Endothelial cell of umbilical vein (primary cell): ENCODE measurements at regions not wholly inside any gene's neighbourhood (a gene's known extent, or its start where the extent isn't known, plus 50 kb on each side); places are given as distances from the start of the nearest gene placed in this dataset.
A peak's percentile ranks its signal among the peaks of the same experiment; 100 is the strongest.

Experiments
- EZH2 ChIP-seq: IDR thresholded peaks from 2 replicates; pipeline ENCODE4 v1.6.1; 2012; ENCODE audit warnings: borderline replicate concordance, low read depth, mild to moderate bottlenecking, moderate library complexity, low read length, inconsistent platforms; ENCODE audit not compliant: severe bottlenecking
- FOS ChIP-seq: IDR thresholded peaks from 2 replicates; pipeline ENCODE4 v1.6.1; 2011; ENCODE audit warnings: mild to moderate bottlenecking, low read length, moderate library complexity, borderline replicate concordance; ENCODE audit not compliant: insufficient read depth
- POLR2A ChIP-seq: IDR thresholded peaks from 2 replicates; pipeline ENCODE4 v1.6.1; 2012; ENCODE audit warnings: low read depth, mild to moderate bottlenecking, control low read depth, low read length
- TF ChIP-seq, protein P1 (sequence below), 2 donors: IDR thresholded peaks; 1 replicate in 1 of 2; 2 replicates in 1 of 2; pipeline ENCODE4 v1.5.1; 2011; ENCODE audit warnings: low read length in 2 of 2, mild to moderate bottlenecking in 2 of 2, moderate library complexity in 2 of 2, control low read depth in 1 of 2, inconsistent platforms in 1 of 2, low read depth in 1 of 2; ENCODE audit not compliant: insufficient read depth in 1 of 2; ENCODE audit errors: extremely low read depth in 1 of 2

DNA sequence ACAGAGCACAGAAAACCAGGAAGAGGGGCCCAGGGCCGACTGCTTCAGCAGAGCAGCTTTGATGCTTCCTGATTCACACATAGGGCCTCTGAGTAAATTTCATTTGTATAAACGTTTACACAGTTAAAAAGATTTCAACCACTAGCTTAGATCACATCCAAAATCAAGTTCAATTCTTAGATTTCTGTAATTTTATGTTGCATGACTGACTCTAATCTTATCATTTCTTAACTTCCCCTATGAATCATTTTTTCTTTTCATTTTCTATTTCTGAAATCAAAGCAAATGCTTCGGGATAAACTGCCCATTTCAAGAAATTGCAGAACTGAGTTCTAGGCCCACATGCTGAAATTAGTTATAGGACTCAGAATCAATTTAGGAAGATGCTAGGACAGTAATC is 224.7 kb downstream of the INHBA start:
- no peak for TF ChIP-seq EZH2
- TF ChIP-seq, protein P1, sequence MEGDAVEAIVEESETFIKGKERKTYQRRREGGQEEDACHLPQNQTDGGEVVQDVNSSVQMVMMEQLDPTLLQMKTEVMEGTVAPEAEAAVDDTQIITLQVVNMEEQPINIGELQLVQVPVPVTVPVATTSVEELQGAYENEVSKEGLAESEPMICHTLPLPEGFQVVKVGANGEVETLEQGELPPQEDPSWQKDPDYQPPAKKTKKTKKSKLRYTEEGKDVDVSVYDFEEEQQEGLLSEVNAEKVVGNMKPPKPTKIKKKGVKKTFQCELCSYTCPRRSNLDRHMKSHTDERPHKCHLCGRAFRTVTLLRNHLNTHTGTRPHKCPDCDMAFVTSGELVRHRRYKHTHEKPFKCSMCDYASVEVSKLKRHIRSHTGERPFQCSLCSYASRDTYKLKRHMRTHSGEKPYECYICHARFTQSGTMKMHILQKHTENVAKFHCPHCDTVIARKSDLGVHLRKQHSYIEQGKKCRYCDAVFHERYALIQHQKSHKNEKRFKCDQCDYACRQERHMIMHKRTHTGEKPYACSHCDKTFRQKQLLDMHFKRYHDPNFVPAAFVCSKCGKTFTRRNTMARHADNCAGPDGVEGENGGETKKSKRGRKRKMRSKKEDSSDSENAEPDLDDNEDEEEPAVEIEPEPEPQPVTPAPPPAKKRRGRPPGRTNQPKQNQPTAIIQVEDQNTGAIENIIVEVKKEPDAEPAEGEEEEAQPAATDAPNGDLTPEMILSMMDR (IDR thresholded peaks at IDR 0.05; ENCODE audit: extremely low read depth in 1 of 2, insufficient read depth in 1 of 2, low read depth in 1 of 2, low read length in 2 of 2): no peak
- no peak for TF ChIP-seq POLR2A
- TF ChIP-seq FOS: peak; percentile 25
